CD4-positive, alpha-beta T cell (primary cell): ENCODE measurements at regions not wholly inside any gene's neighbourhood (a gene's known extent, or its start where the extent isn't known, plus 50 kb on each side); places are given as distances from the start of the nearest gene placed in this dataset.

ENCODE experiments used
- ATAC-seq: fragments of 200-7000 bp; cut with Tn5 transposase; one replicate; pipeline ENCODE4 v1.10.0; 2022; ENCODE audit warnings: mild to moderate bottlenecking; ENCODE audit not compliant: poor library complexity
- CTCF ChIA-PET: fragments of 350-600 bp; sonication (Branson Sonifier 250); formaldehyde crosslinking; loops from one replicate; lab custom pipeline; 2021; ENCODE audit warnings: antibody characterized with exemption, inconsistent platforms; lab: Charles Lee
- POLR2A ChIA-PET: fragments of 350-600 bp; sonication (Branson Sonifier 250); formaldehyde crosslinking; loops from one replicate; lab custom pipeline; 2021; ENCODE audit warnings: antibody characterized with exemption, inconsistent platforms; lab: Charles Lee
- DNase-seq, 14 experiments: peaks; one replicate each; pipeline ENCODE4 v3.0.0-alpha.2; 2013 to 2020; ENCODE audit warnings: mixed read lengths in 2 of 14
- H3K27ac ChIP-seq, 2 donors: one replicate each; pipeline versions ENCODE4 v1.5.1 to v1.7.0; 2013; ENCODE audit warnings: low read length in 2 of 2, low read depth in 1 of 2, mild to moderate bottlenecking in 1 of 2
- H3K27me3 ChIP-seq, 2 experiments: 1 replicate in 1 of 2; 2 replicates in 1 of 2; pipeline versions ENCODE4 v1.6.1 to v1.7.0; 2013; ENCODE audit warnings: low read length in 2 of 2, control low read depth in 1 of 2, mild to moderate bottlenecking in 1 of 2, moderate library complexity in 1 of 2; ENCODE audit not compliant: insufficient read depth in 2 of 2, control insufficient read depth in 1 of 2
- H3K36me3 ChIP-seq: one replicate; pipeline ENCODE4 v1.6.1; 2013; ENCODE audit warnings: low read length, control low read depth; ENCODE audit not compliant: insufficient read depth
- H3K4me1 ChIP-seq: one replicate; pipeline ENCODE4 v1.6.1; 2013; ENCODE audit warnings: low read length, control low read depth; ENCODE audit not compliant: insufficient read depth
- H3K4me3 ChIP-seq: one replicate; pipeline ENCODE4 v1.5.1; 2013; ENCODE audit warnings: mild to moderate bottlenecking, low read length, moderate library complexity
- H3K9me3 ChIP-seq, 2 experiments: 1 replicate in 1 of 2; 2 replicates in 1 of 2; pipeline versions ENCODE4 v1.6.1 to v1.7.0; 2013; ENCODE audit warnings: low read length in 2 of 2, mild to moderate bottlenecking in 2 of 2, control low read depth in 1 of 2, moderate library complexity in 1 of 2; ENCODE audit not compliant: control insufficient read depth in 1 of 2, insufficient read depth in 1 of 2
- H3K27ac Mint-ChIP-seq: one replicate; pipeline ENCODE4 v1.8.0; 2020; ENCODE audit warnings: mixed read lengths
- H3K27me3 Mint-ChIP-seq: one replicate; pipeline ENCODE4 v1.8.0; 2021; ENCODE audit warnings: mixed read lengths
- H3K36me3 Mint-ChIP-seq: one replicate; pipeline ENCODE4 v1.8.0; 2021; ENCODE audit warnings: low read depth, mixed read lengths
- H3K4me1 Mint-ChIP-seq: one replicate; pipeline ENCODE4 v1.8.0; 2021; ENCODE audit warnings: low read depth, mixed read lengths
- H3K4me3 Mint-ChIP-seq: one replicate; pipeline ENCODE4 v1.8.0; 2020; ENCODE audit warnings: mild to moderate bottlenecking, mixed read lengths
- H3K9me3 Mint-ChIP-seq: one replicate; pipeline ENCODE4 v1.8.0; 2020; ENCODE audit warnings: mixed read lengths
- intact Hi-C, 2 experiments: fragments of 100-400 bp; cut with DNase I in 1 of 2; cut with micrococcal nuclease in 1 of 2; formaldehyde crosslinking; loops; one replicate each; pipeline versions ENCODE4 v1.15.1 to v1.9.0; 2023 to 2025; cut with DNase I, micrococcal nuclease
- TF ChIP-seq, protein P1 (sequence below): fragments of 200-600 bp; IDR thresholded peaks from one replicate; pipeline ENCODE4 v1.8.0; 2022; ENCODE audit warnings: antibody characterized with exemption, mild to moderate bottlenecking

DNA sequence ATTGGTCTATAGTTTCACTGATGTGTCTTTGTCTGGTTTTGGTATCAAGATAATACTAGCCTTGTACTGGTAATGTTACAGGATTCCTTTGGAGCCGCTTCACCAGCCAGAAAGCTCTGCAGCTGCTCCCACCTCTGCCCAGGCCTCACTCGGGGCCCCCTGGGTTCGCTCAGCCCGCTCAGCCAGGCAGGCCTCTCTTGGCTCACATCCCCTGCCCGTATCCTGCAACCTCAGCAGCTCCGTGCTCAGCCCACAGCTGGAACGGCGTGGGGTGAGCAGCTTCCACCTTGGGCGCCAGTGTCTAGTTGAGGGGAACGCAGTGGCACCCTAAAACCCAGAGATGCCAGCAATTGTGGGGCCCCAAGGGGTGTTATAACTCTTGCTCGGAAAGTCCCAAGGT lies 429.7 kb upstream of the ROBO2 start:
- no peaks in the 10 kb centered on the region for H3K27me3 Mint-ChIP-seq
- no peak overlapping the region for H3K4me3 ChIP-seq
- H3K4me3 Mint-ChIP-seq = no peak overlapping the region
- H3K4me1 Mint-ChIP-seq = no peaks in the 10 kb centered on the region
- H3K9me3 Mint-ChIP-seq = peaks cover 6% of the 10 kb centered on the region
- H3K27ac ChIP-seq = no peak overlapping the region
- peaks cover 0 to 9% of the 10 kb centered on the region in 2 experiments for H3K9me3 ChIP-seq
- H3K27ac Mint-ChIP-seq = no peak overlapping the region
- H3K36me3 ChIP-seq = no peaks in the 10 kb centered on the region
- H3K36me3 Mint-ChIP-seq = no peaks in the 10 kb centered on the region
- ChIA-PET CTCF (interaction anchor here (0.6 kb wide), 1 partner anchor 32 kb away, joined by 3 read pairs; no protein-coding TSS in a partner anchor), POLR2A (no interaction called here)
- no peak for ATAC-seq
- no peaks in the 10 kb centered on the region for H3K27me3 ChIP-seq
- intact Hi-C loops = no loop called here
- DNase-seq = no peak
- no peaks in the 10 kb centered on the region for H3K4me1 ChIP-seq
- TF ChIP-seq, protein P1, sequence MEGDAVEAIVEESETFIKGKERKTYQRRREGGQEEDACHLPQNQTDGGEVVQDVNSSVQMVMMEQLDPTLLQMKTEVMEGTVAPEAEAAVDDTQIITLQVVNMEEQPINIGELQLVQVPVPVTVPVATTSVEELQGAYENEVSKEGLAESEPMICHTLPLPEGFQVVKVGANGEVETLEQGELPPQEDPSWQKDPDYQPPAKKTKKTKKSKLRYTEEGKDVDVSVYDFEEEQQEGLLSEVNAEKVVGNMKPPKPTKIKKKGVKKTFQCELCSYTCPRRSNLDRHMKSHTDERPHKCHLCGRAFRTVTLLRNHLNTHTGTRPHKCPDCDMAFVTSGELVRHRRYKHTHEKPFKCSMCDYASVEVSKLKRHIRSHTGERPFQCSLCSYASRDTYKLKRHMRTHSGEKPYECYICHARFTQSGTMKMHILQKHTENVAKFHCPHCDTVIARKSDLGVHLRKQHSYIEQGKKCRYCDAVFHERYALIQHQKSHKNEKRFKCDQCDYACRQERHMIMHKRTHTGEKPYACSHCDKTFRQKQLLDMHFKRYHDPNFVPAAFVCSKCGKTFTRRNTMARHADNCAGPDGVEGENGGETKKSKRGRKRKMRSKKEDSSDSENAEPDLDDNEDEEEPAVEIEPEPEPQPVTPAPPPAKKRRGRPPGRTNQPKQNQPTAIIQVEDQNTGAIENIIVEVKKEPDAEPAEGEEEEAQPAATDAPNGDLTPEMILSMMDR = no peak

DNA sequence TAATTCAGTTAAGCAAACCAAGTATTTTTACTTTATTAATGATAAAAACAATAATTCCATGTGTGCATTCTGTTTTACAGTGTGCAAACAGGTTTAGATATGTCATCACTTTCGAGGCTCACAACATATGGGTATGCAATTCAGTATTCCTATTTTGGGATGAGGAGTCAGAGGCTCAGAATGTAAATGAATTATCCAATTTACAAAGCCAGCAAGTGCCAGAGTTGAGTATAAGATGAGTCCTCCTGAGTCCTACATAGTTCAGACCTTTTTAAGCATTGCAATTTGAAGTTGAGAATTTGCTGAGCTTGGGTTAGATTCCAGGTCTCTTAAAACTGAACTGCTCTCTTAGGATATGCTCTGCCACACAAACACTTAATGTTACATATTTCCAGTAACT lies 424.2 kb upstream of the ROBO2 start:
- no peaks in the 10 kb centered on the region for H3K27me3 Mint-ChIP-seq
- H3K9me3 ChIP-seq = peaks cover 0 to 1% of the 10 kb centered on the region in 2 experiments
- H3K27ac ChIP-seq = no peak overlapping the region
- ChIA-PET CTCF (no interaction called here), POLR2A (no interaction called here)
- H3K36me3 ChIP-seq = no peaks in the 10 kb centered on the region
- intact Hi-C loops = no loop called here
- ATAC-seq (no peak), DNase-seq (no peak)
- H3K4me1 ChIP-seq = no peaks in the 10 kb centered on the region
- TF ChIP-seq, protein P1 = no peak
- H3K27ac Mint-ChIP-seq = no peak overlapping the region
- peaks cover 5% of the 10 kb centered on the region for H3K9me3 Mint-ChIP-seq
- H3K4me3 Mint-ChIP-seq = no peak overlapping the region
- H3K36me3 Mint-ChIP-seq = no peaks in the 10 kb centered on the region
- no peak overlapping the region for H3K4me3 ChIP-seq
- no peaks in the 10 kb centered on the region for H3K4me1 Mint-ChIP-seq
- no peaks in the 10 kb centered on the region for H3K27me3 ChIP-seq

DNA sequence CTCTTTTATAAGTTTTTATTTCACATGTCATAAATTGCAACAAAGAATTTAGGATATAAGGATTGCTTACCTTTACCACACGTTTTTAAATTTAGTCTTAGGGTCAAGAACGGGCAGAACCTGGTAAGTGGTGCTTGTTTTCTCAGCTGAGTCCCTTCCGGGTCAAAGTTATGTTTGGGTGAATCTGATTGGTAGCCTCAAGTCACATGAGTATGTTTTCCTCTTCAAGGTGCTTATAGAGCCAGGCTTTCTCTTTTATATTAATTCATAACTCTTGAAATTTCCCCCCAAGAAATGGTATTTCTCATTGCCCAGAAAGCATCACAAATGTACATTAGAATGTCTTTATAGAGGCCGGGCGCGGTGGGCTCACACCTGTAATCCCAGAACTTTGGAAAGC lies 415.7 kb upstream of the ROBO2 start:
- TF ChIP-seq, protein P1 = no peak
- H3K36me3 Mint-ChIP-seq = no peaks in the 10 kb centered on the region
- no peak overlapping the region for H3K4me3 ChIP-seq
- H3K27me3 Mint-ChIP-seq = no peaks in the 10 kb centered on the region
- H3K27ac Mint-ChIP-seq = no peak overlapping the region
- peaks cover 15% of the 10 kb centered on the region for H3K9me3 Mint-ChIP-seq
- ATAC-seq = no peak
- no peak overlapping the region for H3K4me3 Mint-ChIP-seq
- H3K27me3 ChIP-seq = no peaks in the 10 kb centered on the region
- POLR2A ChIA-PET = no interaction called here
- H3K27ac ChIP-seq = no peak overlapping the region
- no peaks in the 10 kb centered on the region for H3K4me1 ChIP-seq
- H3K36me3 ChIP-seq = no peaks in the 10 kb centered on the region
- DNase-seq = no peak
- no peaks in the 10 kb centered on the region for H3K4me1 Mint-ChIP-seq
- H3K9me3 ChIP-seq = peaks cover 0 to 10% of the 10 kb centered on the region in 2 experiments
- intact Hi-C loops = no loop called here
- CTCF ChIA-PET = no interaction called here
